ENCODE measurements at regions not wholly inside any gene's neighbourhood (a gene's known extent, or its start where the extent isn't known, plus 50 kb on each side); places are given as distances from the start of the nearest gene placed in this dataset.

- no peaks in the 10 kb centered on the region for H3K36me3 ChIP-seq (ENCODE audit: insufficient read depth, low read length)
- H3K9me3 ChIP-seq (ENCODE audit: insufficient read depth, low read depth, low read length): no peaks in the 10 kb centered on the region
- H3K27me3 ChIP-seq (ENCODE audit: insufficient read depth, low read length, poor library complexity, severe bottlenecking): no peaks in the 10 kb centered on the region
- H2AFZ ChIP-seq (ENCODE audit: low read length): no peak overlapping the region
- H4K20me1 ChIP-seq (ENCODE audit: insufficient read depth, low read length, poor library complexity, severe bottlenecking): no peaks in the 10 kb centered on the region
- H3K79me2 ChIP-seq (ENCODE audit: insufficient read depth, low read length): no peaks in the 10 kb centered on the region
- TF ChIP-seq, protein P1, sequence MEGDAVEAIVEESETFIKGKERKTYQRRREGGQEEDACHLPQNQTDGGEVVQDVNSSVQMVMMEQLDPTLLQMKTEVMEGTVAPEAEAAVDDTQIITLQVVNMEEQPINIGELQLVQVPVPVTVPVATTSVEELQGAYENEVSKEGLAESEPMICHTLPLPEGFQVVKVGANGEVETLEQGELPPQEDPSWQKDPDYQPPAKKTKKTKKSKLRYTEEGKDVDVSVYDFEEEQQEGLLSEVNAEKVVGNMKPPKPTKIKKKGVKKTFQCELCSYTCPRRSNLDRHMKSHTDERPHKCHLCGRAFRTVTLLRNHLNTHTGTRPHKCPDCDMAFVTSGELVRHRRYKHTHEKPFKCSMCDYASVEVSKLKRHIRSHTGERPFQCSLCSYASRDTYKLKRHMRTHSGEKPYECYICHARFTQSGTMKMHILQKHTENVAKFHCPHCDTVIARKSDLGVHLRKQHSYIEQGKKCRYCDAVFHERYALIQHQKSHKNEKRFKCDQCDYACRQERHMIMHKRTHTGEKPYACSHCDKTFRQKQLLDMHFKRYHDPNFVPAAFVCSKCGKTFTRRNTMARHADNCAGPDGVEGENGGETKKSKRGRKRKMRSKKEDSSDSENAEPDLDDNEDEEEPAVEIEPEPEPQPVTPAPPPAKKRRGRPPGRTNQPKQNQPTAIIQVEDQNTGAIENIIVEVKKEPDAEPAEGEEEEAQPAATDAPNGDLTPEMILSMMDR (conservative IDR thresholded peaks at IDR 0.05; ENCODE audit: low read length): no peak
- no peak for TF ChIP-seq EZH2phosphoT487 (IDR thresholded peaks at IDR 0.05; ENCODE audit: borderline replicate concordance)
- H3K9me2 ChIP-seq (replicated peaks; ENCODE audit: low read depth, low read length): no peaks in the 10 kb centered on the region
- H3K4me2 ChIP-seq (ENCODE audit: low read depth, low read length, poor library complexity, severe bottlenecking): no peak overlapping the region
- H3K4me3 ChIP-seq (ENCODE audit: low read length, poor library complexity, severe bottlenecking): no peak overlapping the region
- no peak overlapping the region for H3K9ac ChIP-seq (ENCODE audit: low read depth, low read length, poor library complexity, severe bottlenecking)
- no peaks in the 10 kb centered on the region for H3K4me1 ChIP-seq (ENCODE audit: insufficient read depth, low read length, poor library complexity, severe bottlenecking)
- H3F3A ChIP-seq (ENCODE audit: low read depth): no peaks in the 10 kb centered on the region
Measured at GRCh38 chr2:47675196-47675825, 104.5 kb upstream of the KCNK12 start.

GRCh38 chr2:47666332-47666731, 95.5 kb upstream of the KCNK12 start:
- H3K4me1 ChIP-seq (ENCODE audit: insufficient read depth, low read length, poor library complexity, severe bottlenecking): no peaks in the 10 kb centered on the region
- H3K27me3 ChIP-seq (ENCODE audit: insufficient read depth, low read length, poor library complexity, severe bottlenecking): no peaks in the 10 kb centered on the region
- no peaks in the 10 kb centered on the region for H3K9me2 ChIP-seq (replicated peaks; ENCODE audit: low read depth, low read length)
- H4K20me1 ChIP-seq (ENCODE audit: insufficient read depth, low read length, poor library complexity, severe bottlenecking): no peaks in the 10 kb centered on the region
- H3F3A ChIP-seq (ENCODE audit: low read depth): no peaks in the 10 kb centered on the region
- TF ChIP-seq, protein P1 (conservative IDR thresholded peaks at IDR 0.05; ENCODE audit: low read length): no peak
- no peak for TF ChIP-seq EZH2phosphoT487 (IDR thresholded peaks at IDR 0.05; ENCODE audit: borderline replicate concordance)
- H3K9ac ChIP-seq (ENCODE audit: low read depth, low read length, poor library complexity, severe bottlenecking): no peak overlapping the region
- no peaks in the 10 kb centered on the region for H3K9me3 ChIP-seq (ENCODE audit: insufficient read depth, low read depth, low read length)
- H3K36me3 ChIP-seq (ENCODE audit: insufficient read depth, low read length): no peaks in the 10 kb centered on the region
- H2AFZ ChIP-seq (ENCODE audit: low read length): no peak overlapping the region
- H3K4me2 ChIP-seq (ENCODE audit: low read depth, low read length, poor library complexity, severe bottlenecking): no peak overlapping the region
- no peaks in the 10 kb centered on the region for H3K79me2 ChIP-seq (ENCODE audit: insufficient read depth, low read length)
- H3K4me3 ChIP-seq (ENCODE audit: low read length, poor library complexity, severe bottlenecking): no peak overlapping the region

DNA sequence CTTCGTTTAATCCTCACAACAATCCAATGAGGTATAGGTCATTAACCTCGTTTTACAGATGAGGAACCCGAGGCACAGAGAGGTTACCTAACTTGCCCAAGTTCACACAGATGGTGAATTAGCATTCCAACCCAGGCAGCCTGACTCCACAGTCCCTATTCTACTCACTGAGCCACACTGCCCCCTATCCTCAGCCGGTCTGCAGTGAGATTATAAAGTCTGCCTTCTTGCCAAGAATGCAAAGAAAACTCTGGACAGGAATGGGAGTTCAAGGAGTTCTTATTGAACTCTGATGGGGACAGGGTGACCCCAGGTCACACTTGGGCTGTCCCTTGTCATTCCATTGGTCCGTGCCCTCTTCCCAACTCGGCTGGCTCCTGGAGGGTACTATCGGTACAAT, 94.0 kb upstream of the KCNK12 start:
- Histone ChIP-seq H3K27me3 (ENCODE audit: insufficient read depth, low read length, poor library complexity, severe bottlenecking) (no peaks in the 10 kb centered on the region), H3K36me3 (ENCODE audit: insufficient read depth, low read length) (no peaks in the 10 kb centered on the region), H3K9ac (ENCODE audit: low read depth, low read length, poor library complexity, severe bottlenecking) (no peak overlapping the region), H3K9me2 (replicated peaks; ENCODE audit: low read depth, low read length) (no peaks in the 10 kb centered on the region), H2AFZ (ENCODE audit: low read length) (no peak overlapping the region), H3K4me3 (ENCODE audit: low read length, poor library complexity, severe bottlenecking) (no peak overlapping the region), H3K9me3 (ENCODE audit: insufficient read depth, low read depth, low read length) (no peaks in the 10 kb centered on the region), H3K4me2 (ENCODE audit: low read depth, low read length, poor library complexity, severe bottlenecking) (no peak overlapping the region), H3K4me1 (ENCODE audit: insufficient read depth, low read length, poor library complexity, severe bottlenecking) (no peaks in the 10 kb centered on the region), H4K20me1 (ENCODE audit: insufficient read depth, low read length, poor library complexity, severe bottlenecking) (no peaks in the 10 kb centered on the region), H3F3A (ENCODE audit: low read depth) (no peaks in the 10 kb centered on the region), H3K79me2 (ENCODE audit: insufficient read depth, low read length) (no peaks in the 10 kb centered on the region)
- TF ChIP-seq EZH2phosphoT487 (IDR thresholded peaks at IDR 0.05; ENCODE audit: borderline replicate concordance): no peak
- TF ChIP-seq, protein P1 (conservative IDR thresholded peaks at IDR 0.05; ENCODE audit: low read length): peak; percentile 44

All from Loucy (cell line).